WTC11 (cell line): ENCODE measurements at regions not wholly inside any gene's neighbourhood (a gene's known extent, or its start where the extent isn't known, plus 50 kb on each side); places are given as distances from the start of the nearest gene placed in this dataset.

ENCODE experiments used
- AFF4 ChIP-seq: sonication (generic); formaldehyde crosslinking; IDR thresholded peaks from 2 replicates; pipeline ENCODE4 v1.8.1; 2023; ENCODE audit warnings: mild to moderate bottlenecking, missing genetic modification reagents, borderline replicate concordance
- CDX4 ChIP-seq: fragments of 250-450 bp; sonication (Bioruptor Pico); IDR thresholded peaks from 2 replicates; pipeline ENCODE4 v1.9.0; 2021; ENCODE audit warnings: moderate library complexity, mild to moderate bottlenecking, inconsistent platforms, borderline replicate concordance
- CREB1 ChIP-seq: sonication (generic); formaldehyde crosslinking; IDR thresholded peaks from 2 replicates; pipeline ENCODE4 v1.8.0; 2023; ENCODE audit warnings: mild to moderate bottlenecking, missing genetic modification reagents
- FOXP4 ChIP-seq: sonication (generic); formaldehyde crosslinking; IDR thresholded peaks from 2 replicates; pipeline ENCODE4 v1.8.0; 2022; ENCODE audit warnings: mild to moderate bottlenecking, missing genetic modification reagents
- GRHL2 ChIP-seq: fragments of 250-450 bp; sonication (Bioruptor Pico); IDR thresholded peaks from 2 replicates; pipeline ENCODE4 v1.8.0; 2022; ENCODE audit warnings: mild to moderate bottlenecking, moderate library complexity; ENCODE audit not compliant: insufficient replicate concordance, severe bottlenecking
- NFYB ChIP-seq: sonication (generic); formaldehyde crosslinking; conservative IDR thresholded peaks from 2 replicates; pipeline ENCODE4 v1.8.0; 2022; ENCODE audit warnings: low read depth, missing genetic modification reagents
- SP1 ChIP-seq: sonication (generic); formaldehyde crosslinking; conservative IDR thresholded peaks from 2 replicates; pipeline ENCODE4 v1.8.1; 2022; ENCODE audit warnings: missing genetic modification reagents
- STAT6 ChIP-seq: sonication (generic); formaldehyde crosslinking; conservative IDR thresholded peaks from 2 replicates; pipeline ENCODE4 v1.8.1; 2023; ENCODE audit warnings: mild to moderate bottlenecking, low read depth, missing genetic modification reagents, moderate library complexity
- ZMAT4 ChIP-seq: fragments of 250-450 bp; sonication (Bioruptor Pico); IDR thresholded peaks from 2 replicates; pipeline ENCODE4 v1.9.0; 2021; ENCODE audit warnings: mild to moderate bottlenecking
- ZNF281 ChIP-seq: sonication (generic); formaldehyde crosslinking; IDR thresholded peaks from 2 replicates; pipeline ENCODE4 v1.8.0; 2023; ENCODE audit warnings: mild to moderate bottlenecking, missing genetic modification reagents
- ZNF317 ChIP-seq: sonication (generic); formaldehyde crosslinking; IDR thresholded peaks from 2 replicates; pipeline ENCODE4 v1.8.1; 2023; ENCODE audit warnings: low read depth, mild to moderate bottlenecking, moderate library complexity, missing genetic modification reagents, borderline replicate concordance
- ZNF423 ChIP-seq: fragments of 250-450 bp; sonication (Bioruptor Pico); IDR thresholded peaks from 2 replicates; pipeline ENCODE4 v2.1.2; 2022; ENCODE audit warnings: mild to moderate bottlenecking, moderate library complexity
- ZNF425 ChIP-seq: fragments of 250-450 bp; sonication (Bioruptor Pico); conservative IDR thresholded peaks from 2 replicates; pipeline ENCODE4 v1.9.0; 2021; ENCODE audit warnings: mild to moderate bottlenecking
- ZNF512 ChIP-seq: sonication (generic); formaldehyde crosslinking; IDR thresholded peaks from 2 replicates; pipeline ENCODE4 v1.8.1; 2022; ENCODE audit warnings: missing genetic modification reagents, borderline replicate concordance
- ZSCAN18 ChIP-seq: fragments of 250-450 bp; sonication (Bioruptor Pico); IDR thresholded peaks from 2 replicates; pipeline ENCODE4 v2.1.2; 2022; ENCODE audit warnings: mild to moderate bottlenecking, moderate library complexity

- TF ChIP-seq ZNF512 (CRISPR knock-in tag) = no peak
- no peak for TF ChIP-seq SP1 (CRISPR knock-in tag)
- no peak for TF ChIP-seq CREB1
- no peak for TF ChIP-seq CDX4 (CRISPR knock-in tag)
- TF ChIP-seq ZNF281 (CRISPR knock-in tag) = no peak
- no peak for TF ChIP-seq ZNF425
- TF ChIP-seq ZMAT4 (CRISPR knock-in tag) = no peak
- TF ChIP-seq ZSCAN18 (CRISPR knock-in tag) = no peak
- no peak for TF ChIP-seq STAT6 (CRISPR knock-in tag)
- TF ChIP-seq ZNF423 = no peak
- no peak for TF ChIP-seq AFF4 (CRISPR knock-in tag)
- TF ChIP-seq FOXP4 (CRISPR knock-in tag) = no peak
- no peak for TF ChIP-seq GRHL2 (CRISPR knock-in tag)
- no peak for TF ChIP-seq ZNF317 (CRISPR knock-in tag)
- no peak for TF ChIP-seq NFYB
Observed at GRCh38 chr9:78397454-78397853, 100.5 kb downstream of the PSAT1 start (continued).
